K562 (cell line): ENCODE measurements at regions not wholly inside any gene's neighbourhood (a gene's known extent, or its start where the extent isn't known, plus 50 kb on each side); places are given as distances from the start of the nearest gene placed in this dataset.

Experiments
- ATAC-seq: fragments of 200-7000 bp; cut with Tn5 transposase; 3 replicates; pipeline ENCODE4 v1.9.1; 2020; ENCODE audit warnings: moderate library complexity
- BruUV-seq: library from RNA; stranded (reverse); fragments of 400-500 nt; replicated peaks from 2 replicates; lab custom pipeline; 2021; lab: Mats Ljungman, UMichigan
- CTCF ChIA-PET: fragments of 300-600 bp; formaldehyde crosslinking; extraction: SDS; loops from one replicate; lab custom pipeline; 2021; ENCODE audit warnings: low intra/inter-chr PET ratio; lab: Yijun Ruan, JAX
- POLR2A ChIA-PET: fragments of 300-600, 350-650 bp; sonication (Branson Sonifier 250); formaldehyde crosslinking; extraction: SDS; loops from one replicate; lab custom pipeline; 2021; ENCODE audit warnings: antibody characterized with exemption, inconsistent platforms; lab: Yijun Ruan, JAX
- DNase-seq, 4 experiments: peaks; one replicate each; pipeline versions ENCODE4 v3.0.0 to v3.0.0-alpha.2; 2011 to 2018; ENCODE audit warnings: low spot score in 3 of 4, mixed read lengths in 3 of 4; ENCODE audit errors: extremely low read depth in 1 of 4
- FAIRE-seq: peaks from 2 replicates; lab custom pipeline; 2011; peaks lifted over from hg19 to GRCh38; lab: Jason Lieb, UNC
- H2AFZ ChIP-seq: 2 replicates; pipeline ENCODE4 v1.6.0; 2011; ENCODE audit warnings: low read depth, low read length, control low read depth, inconsistent platforms
- H3K27ac ChIP-seq: fragments of 200-600 bp; 3 replicates; pipeline ENCODE4 v1.8.0; 2011; ENCODE audit warnings: low read depth, mild to moderate bottlenecking, control low read depth, inconsistent platforms, low read length, moderate library complexity, mixed read lengths; ENCODE audit errors: extremely low read depth
- H3K27me3 ChIP-seq, 2 experiments: fragments of 300-600 bp in 1 of 2; 2 replicates in 1 of 2; 3 replicates in 1 of 2; pipeline versions ENCODE4 v1.6.0 to v1.8.0; 2011; ENCODE audit warnings: inconsistent platforms in 2 of 2, low read length in 2 of 2, mild to moderate bottlenecking in 1 of 2, mixed read lengths in 1 of 2, moderate library complexity in 1 of 2; ENCODE audit not compliant: control insufficient read depth in 2 of 2, insufficient read depth in 2 of 2
- H3K36me3 ChIP-seq: fragments of 300-600 bp; 3 replicates; pipeline ENCODE4 v1.8.0; 2011; ENCODE audit warnings: mild to moderate bottlenecking, low read length, inconsistent platforms; ENCODE audit not compliant: control insufficient read depth, insufficient read depth
- H3K4me1 ChIP-seq, 2 experiments: fragments of 200-600 bp in 1 of 2; replicated peaks in 1 of 2; 2 replicates in 1 of 2; 3 replicates in 1 of 2; pipeline versions ENCODE4 v1.5.1 to v1.8.0; 2011; ENCODE audit warnings: inconsistent platforms in 2 of 2, low read length in 2 of 2, mild to moderate bottlenecking in 1 of 2, mixed read lengths in 1 of 2, moderate library complexity in 1 of 2; ENCODE audit not compliant: control insufficient read depth in 2 of 2, insufficient read depth in 2 of 2
- H3K4me2 ChIP-seq: 2 replicates; pipeline ENCODE4 v1.6.1; 2011; ENCODE audit warnings: low read length, control low read depth, inconsistent platforms, mixed read lengths; ENCODE audit not compliant: insufficient read depth
- H3K4me3 ChIP-seq: fragments of 200-600 bp; sonication (generic), shearing (Covaris generic); 2 replicates; pipeline ENCODE4 v1.5.1; 2016; ENCODE audit warnings: control low read depth, inconsistent platforms
- H3K79me2 ChIP-seq: fragments of 200-600 bp; 3 replicates; pipeline ENCODE4 v1.8.0; 2011; ENCODE audit warnings: low read length, inconsistent platforms; ENCODE audit not compliant: control insufficient read depth, insufficient read depth
- H3K9ac ChIP-seq, 2 experiments: 2 replicates each; pipeline versions ENCODE4 v1.6.0 to v1.6.1; 2011; ENCODE audit warnings: low read depth in 2 of 2, low read length in 2 of 2, control low read depth in 1 of 2, inconsistent platforms in 1 of 2, mild to moderate bottlenecking in 1 of 2, mixed read lengths in 1 of 2; ENCODE audit not compliant: insufficient read depth in 1 of 2
- H3K9me1 ChIP-seq: one replicate; pipeline ENCODE4 v1.6.0; 2011; ENCODE audit warnings: inconsistent platforms, mild to moderate bottlenecking, low read length, moderate library complexity; ENCODE audit not compliant: control insufficient read depth, insufficient read depth
- H3K9me3 ChIP-seq: replicated peaks from 2 replicates; pipeline ENCODE4 v1.5.1; 2011; ENCODE audit warnings: low read depth, low read length, inconsistent platforms; ENCODE audit not compliant: control insufficient read depth, insufficient read depth
- H4K20me1 ChIP-seq: replicated peaks from 2 replicates; pipeline ENCODE4 v1.6.1; 2011; ENCODE audit warnings: low read length, inconsistent platforms, mixed read lengths; ENCODE audit not compliant: control insufficient read depth, insufficient read depth
- CBX5 ChIP-seq: IDR thresholded peaks from 2 replicates; pipeline ENCODE4 v1.6.1; 2014; ENCODE audit warnings: low read depth, borderline replicate concordance
- CREB1 ChIP-seq, 2 experiments: sonication (generic) in 1 of 2; formaldehyde crosslinking in 1 of 2; IDR thresholded peaks; 2 replicates each; pipeline versions ENCODE4 v1.6.1 to v1.8.0; 2012 to 2022; ENCODE audit warnings: inconsistent platforms in 1 of 2, mild to moderate bottlenecking in 1 of 2, missing genetic modification reagents in 1 of 2, moderate library complexity in 1 of 2
- FOXJ2 ChIP-seq: fragments of 200-800 bp; sonication (Bioruptor generic); IDR thresholded peaks from 2 replicates; pipeline ENCODE4 v1.6.1; 2016; ENCODE audit warnings: missing genetic modification characterization, missing compliant biosample characterization
- NR1H2 ChIP-seq: sonication (generic); formaldehyde crosslinking; IDR thresholded peaks from 2 replicates; pipeline ENCODE4 v1.4.0; 2020; ENCODE audit warnings: mild to moderate bottlenecking, missing genetic modification reagents
- PHF8 ChIP-seq: fragments of 200-600 bp; sonication (generic); IDR thresholded peaks from 2 replicates; pipeline ENCODE4 v1.6.1; 2012; ENCODE audit warnings: mixed run types, mild to moderate bottlenecking, inconsistent platforms, low read length, moderate library complexity, borderline replicate concordance
- POU5F1 ChIP-seq: fragments of 150-350 bp; IDR thresholded peaks from 2 replicates; pipeline ENCODE4 v1.6.1; 2014; ENCODE audit warnings: borderline replicate concordance, low read length, low read depth, mild to moderate bottlenecking; ENCODE audit not compliant: partially characterized antibody
- SETDB1 ChIP-seq: IDR thresholded peaks from one replicate; pipeline ENCODE4 v1.6.1; 2012; ENCODE audit warnings: low read length, control low read depth, inconsistent platforms
- SMARCE1 ChIP-seq: fragments of 450-650 bp; IDR thresholded peaks from 2 replicates; pipeline ENCODE4 v1.7.1; 2016; ENCODE audit warnings: mild to moderate bottlenecking
- SRSF1 ChIP-seq: fragments of 200-400 bp; formaldehyde crosslinking; IDR thresholded peaks from 2 replicates; pipeline ENCODE4 v1.6.1; 2017; ENCODE audit warnings: mild to moderate bottlenecking, low read depth, low read length, moderate library complexity
- TARDBP ChIP-seq: fragments of 450-650 bp; IDR thresholded peaks from 2 replicates; pipeline ENCODE4 v1.6.1; 2016
- XRCC3 ChIP-seq: fragments of 450-650 bp; IDR thresholded peaks from 2 replicates; pipeline ENCODE4 v1.6.1; 2017; ENCODE audit warnings: mild to moderate bottlenecking, moderate library complexity
- YBX1 ChIP-seq: fragments of 450-650 bp; IDR thresholded peaks from 2 replicates; pipeline ENCODE4 v1.7.1; 2016; ENCODE audit warnings: mild to moderate bottlenecking
- ZNF282 ChIP-seq: sonication (generic); formaldehyde crosslinking; IDR thresholded peaks from 2 replicates; pipeline ENCODE4 v1.8.1; 2023; ENCODE audit warnings: missing genetic modification reagents
- WGBS: fragments of 100-300 bp; shearing (Covaris generic); methylation state at CpG from one replicate; pipeline ENCODE4 v1.1.6; 2016; ENCODE audit warnings: low coverage, mixed read lengths; ENCODE audit not compliant: insufficient coverage; ENCODE audit errors: missing lambda C conversion rate; 5-methylcytosine and 5-hydroxymethylcytosine counted together
- in situ Hi-C: fragments of 300-500 bp; cut with MboI; formaldehyde crosslinking; loops from 4 replicates; pipeline ENCODE4 v1.15.0; 2018; ENCODE audit warnings: inconsistent platforms, mixed read lengths
- intact Hi-C: fragments of 100-400 bp; cut with micrococcal nuclease; formaldehyde crosslinking; loops from 2 replicates; pipeline ENCODE4 v1.14.2; 2022
- TF ChIP-seq, protein P1 (sequence below): sonication (generic); formaldehyde crosslinking; IDR thresholded peaks from 2 replicates; pipeline ENCODE4 v1.8.1; 2023; ENCODE audit warnings: missing genetic modification reagents, mild to moderate bottlenecking, borderline replicate concordance

DNA sequence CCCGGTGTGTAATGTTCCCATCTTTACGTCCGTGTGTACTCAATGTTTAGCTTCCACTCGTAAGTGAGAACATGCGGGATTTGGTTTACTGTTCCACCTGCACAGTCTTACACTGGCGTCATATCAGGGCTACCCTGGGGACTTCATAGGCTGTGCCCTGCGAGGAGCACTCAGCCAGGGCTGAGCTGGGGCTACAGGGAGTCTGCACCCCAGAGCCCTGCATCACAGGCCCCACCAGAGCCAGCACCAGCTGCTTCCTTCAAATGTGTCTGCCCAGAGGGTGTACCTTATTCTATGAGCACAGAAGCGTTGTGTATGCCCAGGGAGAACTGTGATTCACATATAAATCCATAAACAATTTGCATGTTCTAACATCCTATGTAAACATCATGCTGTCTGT lies 277.1 kb downstream of the TCERG1L start:
- no TSS peak for BruUV-seq
- ChIA-PET CTCF (no interaction called here), POLR2A (no interaction called here)
- no peaks in the 10 kb centered on the region for H3K4me1 ChIP-seq
- no peak overlapping the region for H2AFZ ChIP-seq
- H3K9me1 ChIP-seq = no peaks in the 10 kb centered on the region
- H3K9me3 ChIP-seq = no peaks in the 10 kb centered on the region
- ATAC-seq (no peak), DNase-seq (no peak), FAIRE-seq (no peak)
- H3K36me3 ChIP-seq = no peaks in the 10 kb centered on the region
- H3K9ac ChIP-seq = no peak overlapping the region
- H4K20me1 ChIP-seq = no peaks in the 10 kb centered on the region
- in situ Hi-C loops = no loop called here
- no peak for TF ChIP-seq POU5F1
- H3K4me2 ChIP-seq = no peak overlapping the region
- H3K4me3 ChIP-seq = no peak overlapping the region
- intact Hi-C loops = no loop called here
- WGBS = 0% methylated on average over 8 of the region's 8 CpGs
- peaks cover 0 to 4% of the 10 kb centered on the region in 2 experiments; a peak in 1 of 5 replicates for H3K27me3 ChIP-seq
- H3K79me2 ChIP-seq = no peaks in the 10 kb centered on the region
- no peak overlapping the region for H3K27ac ChIP-seq

- no peak overlapping the region for H3K4me2 ChIP-seq
- no peaks in the 10 kb centered on the region for H3K36me3 ChIP-seq
- no peaks in the 10 kb centered on the region for H3K79me2 ChIP-seq
- H3K9ac ChIP-seq = no peak overlapping the region
- no TSS peak for BruUV-seq
- no peaks in the 10 kb centered on the region for H3K9me3 ChIP-seq
- in situ Hi-C loops (no loop called here), intact Hi-C loops (no loop called here)
- DNase-seq = no peak
- FAIRE-seq = no peak
- no peaks in the 10 kb centered on the region for H3K4me1 ChIP-seq
- POLR2A ChIA-PET = no interaction called here
- WGBS = 0% methylated on average over 3 of the region's 12 CpGs
- no peak overlapping the region for H3K27ac ChIP-seq
- no peaks in the 10 kb centered on the region for H3K9me1 ChIP-seq
- H3K4me3 ChIP-seq = no peak overlapping the region
- H2AFZ ChIP-seq = no peak overlapping the region
- peaks cover 0 to 4% of the 10 kb centered on the region in 2 experiments; a peak in 1 of 5 replicates for H3K27me3 ChIP-seq
- no peak for ATAC-seq
- H4K20me1 ChIP-seq = no peaks in the 10 kb centered on the region
- CTCF ChIA-PET = no interaction called here
- TF ChIP-seq SMARCE1 (no peak), CBX5 (no peak), FOXJ2 (no peak), CREB1 (IDR thresholded peaks at IDR 0.05) (no peak), CREB1 (CRISPR knock-in tag; IDR thresholded peaks at IDR 0.05) (no peak), XRCC3 (no peak), YBX1 (no peak), SETDB1 (no peak), PHF8 (no peak), SRSF1 (no peak), TARDBP (no peak), NR1H2 (CRISPR knock-in tag) (no peak), ZNF282 (CRISPR knock-in tag) (no peak)
- TF ChIP-seq, protein P1, sequence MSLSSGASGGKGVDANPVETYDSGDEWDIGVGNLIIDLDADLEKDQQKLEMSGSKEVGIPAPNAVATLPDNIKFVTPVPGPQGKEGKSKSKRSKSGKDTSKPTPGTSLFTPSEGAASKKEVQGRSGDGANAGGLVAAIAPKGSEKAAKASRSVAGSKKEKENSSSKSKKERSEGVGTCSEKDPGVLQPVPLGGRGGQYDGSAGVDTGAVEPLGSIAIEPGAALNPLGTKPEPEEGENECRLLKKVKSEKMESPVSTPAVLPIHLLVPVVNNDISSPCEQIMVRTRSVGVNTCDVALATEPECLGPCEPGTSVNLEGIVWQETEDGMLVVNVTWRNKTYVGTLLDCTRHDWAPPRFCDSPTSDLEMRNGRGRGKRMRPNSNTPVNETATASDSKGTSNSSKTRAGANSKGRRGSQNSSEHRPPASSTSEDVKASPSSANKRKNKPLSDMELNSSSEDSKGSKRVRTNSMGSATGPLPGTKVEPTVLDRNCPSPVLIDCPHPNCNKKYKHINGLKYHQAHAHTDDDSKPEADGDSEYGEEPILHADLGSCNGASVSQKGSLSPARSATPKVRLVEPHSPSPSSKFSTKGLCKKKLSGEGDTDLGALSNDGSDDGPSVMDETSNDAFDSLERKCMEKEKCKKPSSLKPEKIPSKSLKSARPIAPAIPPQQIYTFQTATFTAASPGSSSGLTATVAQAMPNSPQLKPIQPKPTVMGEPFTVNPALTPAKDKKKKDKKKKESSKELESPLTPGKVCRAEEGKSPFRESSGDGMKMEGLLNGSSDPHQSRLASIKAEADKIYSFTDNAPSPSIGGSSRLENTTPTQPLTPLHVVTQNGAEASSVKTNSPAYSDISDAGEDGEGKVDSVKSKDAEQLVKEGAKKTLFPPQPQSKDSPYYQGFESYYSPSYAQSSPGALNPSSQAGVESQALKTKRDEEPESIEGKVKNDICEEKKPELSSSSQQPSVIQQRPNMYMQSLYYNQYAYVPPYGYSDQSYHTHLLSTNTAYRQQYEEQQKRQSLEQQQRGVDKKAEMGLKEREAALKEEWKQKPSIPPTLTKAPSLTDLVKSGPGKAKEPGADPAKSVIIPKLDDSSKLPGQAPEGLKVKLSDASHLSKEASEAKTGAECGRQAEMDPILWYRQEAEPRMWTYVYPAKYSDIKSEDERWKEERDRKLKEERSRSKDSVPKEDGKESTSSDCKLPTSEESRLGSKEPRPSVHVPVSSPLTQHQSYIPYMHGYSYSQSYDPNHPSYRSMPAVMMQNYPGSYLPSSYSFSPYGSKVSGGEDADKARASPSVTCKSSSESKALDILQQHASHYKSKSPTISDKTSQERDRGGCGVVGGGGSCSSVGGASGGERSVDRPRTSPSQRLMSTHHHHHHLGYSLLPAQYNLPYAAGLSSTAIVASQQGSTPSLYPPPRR = no peak
Observed at GRCh38 chr10:131035779-131036178, 275.7 kb downstream of the TCERG1L start.
